OCI-LY3 (cell line): ENCODE measurements at regions not wholly inside any gene's neighbourhood (a gene's known extent, or its start where the extent isn't known, plus 50 kb on each side); places are given as distances from the start of the nearest gene placed in this dataset.
A peak's percentile ranks its signal among the peaks of the same experiment; 100 is the strongest.

ENCODE experiments used
- H2AFZ ChIP-seq: fragments of 200-600, 300-600 bp; shearing (Covaris generic); 2 replicates; pipeline ENCODE4 v1.6.0; 2014; ENCODE audit warnings: antibody characterized with exemption, low read depth, low read length
- H3K27ac ChIP-seq: fragments of 200-600, 300-600 bp; sonication (generic); 2 replicates; pipeline ENCODE4 v1.5.1; 2014; ENCODE audit warnings: mild to moderate bottlenecking, low read length, moderate library complexity, mixed read lengths
- H3K27me3 ChIP-seq: fragments of 200-600, 300-600 bp; sonication (generic); 2 replicates; pipeline ENCODE4 v1.6.1; 2014; ENCODE audit warnings: low read depth, low read length, mixed read lengths
- H3K36me3 ChIP-seq: fragments of 200-600, 300-600 bp; sonication (generic); replicated peaks from 2 replicates; pipeline ENCODE3; 2014; ENCODE audit warnings: low read depth, low read length, mixed read lengths
- H3K4me1 ChIP-seq: fragments of 300-600, 200-600 bp; sonication (generic); 2 replicates; pipeline ENCODE4 v1.6.1; 2014; ENCODE audit warnings: low read length, mixed read lengths
- H3K4me2 ChIP-seq: fragments of 200-600, 300-600 bp; sonication (generic); 2 replicates; pipeline ENCODE4 v1.6.1; 2014; ENCODE audit warnings: low read length, mixed read lengths
- H3K4me3 ChIP-seq: fragments of 300-600, 200-600 bp; sonication (generic); 2 replicates; pipeline ENCODE4 v1.5.1; 2014; ENCODE audit warnings: antibody characterized with exemption, mild to moderate bottlenecking, low read length, moderate library complexity
- H3K79me2 ChIP-seq: fragments of 300-600, 200-600 bp; shearing (Covaris generic); 2 replicates; pipeline ENCODE4 v1.6.1; 2014; ENCODE audit warnings: mild to moderate bottlenecking, low read length, mixed read lengths
- H3K9ac ChIP-seq: fragments of 300-600, 200-600 bp; shearing (Covaris generic); 2 replicates; pipeline ENCODE4 v1.6.0; 2014; ENCODE audit warnings: mild to moderate bottlenecking, low read length, moderate library complexity
- H3K9me3 ChIP-seq: fragments of 200-600, 300-600 bp; shearing (Covaris generic); 2 replicates; pipeline ENCODE4 v1.6.1; 2014; ENCODE audit warnings: low read length, mixed read lengths; ENCODE audit not compliant: insufficient read depth
- H4K20me1 ChIP-seq: fragments of 200-600, 300-600 bp; sonication (generic); 2 replicates; pipeline ENCODE4 v1.6.1; 2016; ENCODE audit warnings: low read length, mixed read lengths; ENCODE audit not compliant: insufficient read depth
- CTCF ChIP-seq: fragments of 200-600, 300-600 bp; sonication (generic); IDR thresholded peaks from 2 replicates; pipeline ENCODE4 v1.5.1; 2014; ENCODE audit warnings: antibody characterized with exemption, low read length, low read depth
- EZH2phosphoT487 ChIP-seq: fragments of 200-600 bp; shearing (Covaris generic); IDR thresholded peaks from 2 replicates; pipeline ENCODE4 v1.6.1; 2018; ENCODE audit warnings: antibody characterized with exemption, mixed run types, low read depth

DNA sequence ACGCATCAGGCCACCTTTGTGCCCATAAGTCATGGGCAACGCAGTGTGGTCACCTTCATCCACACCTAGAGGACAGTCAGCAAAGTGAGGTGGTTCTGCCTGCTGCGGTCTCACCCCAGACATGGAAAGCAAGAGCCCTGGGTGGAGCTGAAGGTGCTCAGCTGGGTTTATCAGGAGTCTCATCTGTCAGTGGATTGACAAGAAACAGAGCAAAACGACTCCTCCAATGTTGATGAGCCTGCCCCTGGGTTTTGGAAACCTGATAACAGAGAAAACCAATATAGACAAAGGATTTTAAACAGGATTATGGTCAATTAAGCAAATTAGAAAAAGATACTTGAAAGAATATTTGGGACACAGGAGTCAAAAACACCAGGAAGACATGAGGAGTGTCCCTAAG lies 229.3 kb upstream of the PRSS58 start:
- H3K4me3 ChIP-seq = no peak overlapping the region
- 0 out of 2 replicates have a peak overlapping the region, but pooled peaks have one; percentile 12 for H3K4me2 ChIP-seq
- H2AFZ ChIP-seq = no peak overlapping the region
- no peaks in the 10 kb centered on the region for H3K79me2 ChIP-seq
- peaks cover 25% of the 10 kb centered on the region for H3K27me3 ChIP-seq
- no peak for TF ChIP-seq CTCF
- TF ChIP-seq EZH2phosphoT487 = no peak
- no peak overlapping the region for H3K27ac ChIP-seq
- no peak overlapping the region for H3K9ac ChIP-seq
- H3K9me3 ChIP-seq = no peaks in the 10 kb centered on the region
- peaks cover 21% of the 10 kb centered on the region for H3K4me1 ChIP-seq
- H3K36me3 ChIP-seq = no peaks in the 10 kb centered on the region
- H4K20me1 ChIP-seq = no peaks in the 10 kb centered on the region

GRCh38 chr7:142485617-142486226 lies 227.9 kb upstream of the PRSS58 start:
- Histone ChIP-seq H3K27me3 (peaks cover 19% of the 10 kb centered on the region), H3K4me3 (no peak overlapping the region), H3K36me3 (no peaks in the 10 kb centered on the region), H3K4me1 (peaks cover 21% of the 10 kb centered on the region), H3K4me2 (peak overlapping the region; percentile 11; the same call in 1 of the 2 replicates), H3K9ac (no peak overlapping the region), H4K20me1 (no peaks in the 10 kb centered on the region), H3K79me2 (no peaks in the 10 kb centered on the region), H3K9me3 (no peaks in the 10 kb centered on the region), H2AFZ (no peak overlapping the region; the same call in 1 of the 2 replicates), H3K27ac (no peak overlapping the region)
- peak; percentile 73 for TF ChIP-seq CTCF
- TF ChIP-seq EZH2phosphoT487 = no peak

DNA sequence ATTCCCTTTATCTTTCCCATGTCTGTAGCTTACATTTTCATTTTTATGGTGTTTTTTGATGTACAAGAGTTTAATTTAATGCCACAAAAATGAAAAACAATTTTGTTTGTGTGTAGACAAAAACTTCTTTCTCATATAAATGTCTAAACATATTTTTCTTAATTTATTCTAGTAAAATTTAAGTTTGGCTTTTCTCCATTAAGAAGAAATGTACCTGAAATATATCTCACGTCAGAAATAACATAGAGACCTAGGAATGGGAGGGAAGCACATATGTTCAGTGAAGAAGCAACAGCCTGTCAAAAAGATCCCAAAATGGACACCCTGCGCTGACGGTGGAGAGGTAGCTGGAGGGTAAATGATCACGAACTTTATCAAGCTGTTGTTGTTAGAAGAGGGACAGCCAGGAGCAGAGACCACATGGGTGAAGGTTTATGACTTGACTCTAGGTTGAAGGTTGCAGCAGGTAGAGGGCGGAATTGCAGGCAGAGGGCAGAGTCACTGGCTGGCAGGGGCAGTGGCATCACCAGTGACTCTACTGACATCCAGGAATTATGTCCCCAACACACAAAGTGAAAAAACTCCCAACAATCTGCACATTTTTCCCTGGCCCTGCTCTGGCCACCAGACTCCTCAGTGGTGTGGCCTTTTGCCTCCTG lies 225.9 kb upstream of the PRSS58 start:
- Histone ChIP-seq H3K27ac (no peak overlapping the region), H2AFZ (no peak overlapping the region), H3K4me3 (no peak overlapping the region), H4K20me1 (no peaks in the 10 kb centered on the region), H3K9ac (no peak overlapping the region), H3K4me2 (no peak overlapping the region), H3K79me2 (no peaks in the 10 kb centered on the region), H3K36me3 (no peaks in the 10 kb centered on the region), H3K4me1 (peaks cover 21% of the 10 kb centered on the region), H3K27me3 (peaks cover 10% of the 10 kb centered on the region; the same call in 1 of the 2 replicates), H3K9me3 (no peaks in the 10 kb centered on the region)
- no peak for TF ChIP-seq CTCF
- no peak for TF ChIP-seq EZH2phosphoT487

DNA sequence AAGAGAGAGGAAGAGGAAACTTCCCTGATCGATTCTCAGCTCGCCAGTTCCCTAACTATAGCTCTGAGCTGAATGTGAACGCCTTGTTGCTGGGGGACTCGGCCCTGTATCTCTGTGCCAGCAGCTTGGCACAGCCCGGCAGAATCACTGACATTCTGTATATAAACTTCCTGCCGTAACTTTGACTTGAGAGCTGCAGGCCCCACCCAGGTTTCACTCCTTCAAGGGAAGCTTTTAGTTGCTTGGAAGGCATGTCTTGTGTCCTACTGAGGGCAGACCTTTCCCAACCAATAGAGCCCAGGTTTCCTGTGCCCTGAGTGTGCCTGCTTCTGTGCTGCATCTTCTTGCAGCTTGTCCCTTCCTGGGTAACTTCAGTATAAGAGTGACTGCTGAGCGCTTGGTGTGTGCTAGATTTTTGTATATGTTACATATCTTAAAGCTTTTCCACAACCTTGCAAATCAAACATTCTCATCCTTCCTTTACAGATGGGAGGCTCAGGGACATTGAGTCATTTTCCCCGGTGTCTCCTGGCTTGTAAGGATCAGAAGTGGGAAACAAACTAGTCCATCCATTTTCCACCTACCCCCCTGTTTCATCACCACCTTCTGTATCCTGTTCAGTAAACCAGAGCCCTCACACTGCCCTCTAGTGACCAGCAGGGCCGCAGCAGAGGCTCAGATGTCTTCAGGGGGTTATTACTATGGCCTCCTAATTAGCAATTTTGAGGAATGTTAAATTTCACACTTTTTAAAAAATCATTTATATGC lies 225.2 kb upstream of the PRSS58 start:
- Histone ChIP-seq H2AFZ (peak overlapping the region; percentile 65; the same call in 1 of the 2 replicates), H3K27me3 (peaks cover 10% of the 10 kb centered on the region; the same call in 1 of the 2 replicates), H3K36me3 (no peaks in the 10 kb centered on the region), H3K4me2 (no peak overlapping the region), H3K9ac (no peak overlapping the region), H3K4me1 (peaks cover 21% of the 10 kb centered on the region), H4K20me1 (no peaks in the 10 kb centered on the region), H3K9me3 (no peaks in the 10 kb centered on the region), H3K4me3 (no peak overlapping the region), H3K79me2 (no peaks in the 10 kb centered on the region), H3K27ac (no peak overlapping the region)
- TF ChIP-seq EZH2phosphoT487 (no peak), CTCF (peak; percentile 80)
